PFSK-1 (cell line): ENCODE measurements at regions not wholly inside any gene's neighbourhood (a gene's known extent, or its start where the extent isn't known, plus 50 kb on each side); places are given as distances from the start of the nearest gene placed in this dataset.

Source experiments
- FOXP2 ChIP-seq: optimal IDR thresholded peaks from 2 replicates; pipeline ENCODE3; 2011; ENCODE audit warnings: borderline replicate concordance, control low read depth, inconsistent platforms; ENCODE audit not compliant: insufficient read depth; ENCODE audit errors: extremely low read length, extremely low read depth
- POLR2AphosphoS5 ChIP-seq: IDR thresholded peaks from 2 replicates; pipeline ENCODE4 v1.6.1; 2012; ENCODE audit warnings: low read depth, mild to moderate bottlenecking, control low read depth, low read length, moderate library complexity
- REST ChIP-seq, 2 experiments: IDR thresholded peaks; 2 replicates each; pipeline versions ENCODE4 v1.6.1 to v1.8.0; 2011 to 2012; ENCODE audit warnings: low read depth in 2 of 2, low read length in 2 of 2, control low read depth in 1 of 2, inconsistent platforms in 1 of 2, mild to moderate bottlenecking in 1 of 2, moderate library complexity in 1 of 2; ENCODE audit not compliant: insufficient read depth in 1 of 2
- SIN3A ChIP-seq: IDR thresholded peaks from 2 replicates; pipeline ENCODE4 v1.6.1; 2012; ENCODE audit warnings: mild to moderate bottlenecking, low read length, moderate library complexity, borderline replicate concordance; ENCODE audit not compliant: insufficient read depth
- TAF1 ChIP-seq: IDR thresholded peaks from 2 replicates; pipeline ENCODE4 v1.6.1; 2012; ENCODE audit warnings: low read length, control low read depth, borderline replicate concordance; ENCODE audit not compliant: insufficient read depth

GRCh38 chr9:25537808-25538207 lies 140.4 kb downstream of the TUSC1 start:
- TF ChIP-seq REST (IDR thresholded peaks at IDR 0.05; ENCODE audit: insufficient read depth in 1 of 2, low read depth in 2 of 2, low read length in 2 of 2) = no peak
- TF ChIP-seq TAF1 = no peak
- TF ChIP-seq POLR2AphosphoS5 = no peak
- no peak for TF ChIP-seq SIN3A
- TF ChIP-seq FOXP2 = no peak

- TF ChIP-seq SIN3A (no peak), FOXP2 (no peak), TAF1 (no peak), REST (IDR thresholded peaks at IDR 0.05; ENCODE audit: insufficient read depth in 1 of 2, low read depth in 2 of 2, low read length in 2 of 2) (no peak)
Measured at GRCh38 chr9:25519286-25519685, 159.0 kb downstream of the TUSC1 start.

- TF ChIP-seq POLR2AphosphoS5 (no peak), TAF1 (no peak), REST (IDR thresholded peaks at IDR 0.05; ENCODE audit: insufficient read depth in 1 of 2, low read depth in 2 of 2, low read length in 2 of 2) (no peak), SIN3A (no peak), FOXP2 (no peak)
Measured at GRCh38 chr9:25517701-25518100, 160.5 kb downstream of the TUSC1 start.

GRCh38 chr9:25513509-25514033 lies 164.7 kb downstream of the TUSC1 start:
- no peak for TF ChIP-seq POLR2AphosphoS5
- no peak for TF ChIP-seq SIN3A
- no peak for TF ChIP-seq REST (IDR thresholded peaks at IDR 0.05; ENCODE audit: insufficient read depth in 1 of 2, low read depth in 2 of 2, low read length in 2 of 2)
- no peak for TF ChIP-seq FOXP2
- TF ChIP-seq TAF1 = no peak

GRCh38 chr9:25505644-25506043 lies 172.6 kb downstream of the TUSC1 start:
- TF ChIP-seq REST (IDR thresholded peaks at IDR 0.05; ENCODE audit: insufficient read depth in 1 of 2, low read depth in 2 of 2, low read length in 2 of 2) (no peak), TAF1 (no peak), FOXP2 (no peak), SIN3A (no peak), POLR2AphosphoS5 (no peak)
